Bronchial epithelial cell (primary cell): ENCODE measurements at regions not wholly inside any gene's neighbourhood (a gene's known extent, or its start where the extent isn't known, plus 50 kb on each side); places are given as distances from the start of the nearest gene placed in this dataset.

ENCODE experiments used
- DNase-seq: peaks from one replicate; pipeline ENCODE4 v3.0.0-alpha.2; 2010; ENCODE audit warnings: low read depth
- FAIRE-seq: peaks from 2 replicates; lab custom pipeline; 2011; peaks lifted over from hg19 to GRCh38; lab: Jason Lieb, UNC
- H3K27me3 ChIP-seq: 2 replicates; pipeline ENCODE4 v1.5.1; 2011; ENCODE audit warnings: low read length; ENCODE audit not compliant: control insufficient read depth, insufficient read depth
- H3K36me3 ChIP-seq: 2 replicates; pipeline ENCODE4 v1.5.1; 2011; ENCODE audit warnings: low read length; ENCODE audit not compliant: control insufficient read depth, insufficient read depth
- H3K4me3 ChIP-seq: 2 replicates; pipeline ENCODE4 v1.5.1; 2011; ENCODE audit warnings: mild to moderate bottlenecking, low read depth, low read length, control low read depth
- TF ChIP-seq, protein P1 (sequence below): IDR thresholded peaks from 2 replicates; pipeline ENCODE4 v1.5.1; 2011; ENCODE audit warnings: mild to moderate bottlenecking, moderate library complexity, low read length, control low read depth, inconsistent platforms; ENCODE audit not compliant: insufficient read depth, severe bottlenecking

DNA sequence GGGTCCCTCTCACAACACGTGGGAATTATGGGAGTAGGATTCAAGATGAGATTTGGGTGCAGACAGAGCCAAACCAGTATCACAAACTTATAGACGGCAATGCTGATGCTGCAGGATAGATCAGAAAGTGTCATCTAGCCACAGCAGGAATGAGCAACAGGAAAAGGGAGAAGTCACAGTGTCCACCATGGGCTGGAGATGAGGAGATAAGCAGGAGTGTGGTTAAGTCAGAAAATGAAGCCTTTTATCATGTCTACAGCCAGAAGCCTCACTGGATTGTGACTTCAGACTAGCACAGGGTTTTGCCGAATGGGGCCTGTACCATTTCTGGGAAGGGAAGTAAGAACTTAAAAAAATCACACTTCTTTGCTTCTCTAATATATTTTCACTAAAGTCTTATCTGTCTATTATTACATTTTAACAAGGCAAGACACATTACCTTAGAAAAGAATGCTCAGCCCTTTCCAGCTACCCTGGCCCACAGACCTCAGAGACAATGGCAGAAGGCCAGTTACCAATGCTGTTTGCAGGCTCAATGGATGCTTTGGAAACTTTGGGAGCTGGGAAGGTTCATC lies 490.2 kb upstream of the SALL1 start:
- no peak for DNase-seq
- FAIRE-seq = no peak
- TF ChIP-seq, protein P1, sequence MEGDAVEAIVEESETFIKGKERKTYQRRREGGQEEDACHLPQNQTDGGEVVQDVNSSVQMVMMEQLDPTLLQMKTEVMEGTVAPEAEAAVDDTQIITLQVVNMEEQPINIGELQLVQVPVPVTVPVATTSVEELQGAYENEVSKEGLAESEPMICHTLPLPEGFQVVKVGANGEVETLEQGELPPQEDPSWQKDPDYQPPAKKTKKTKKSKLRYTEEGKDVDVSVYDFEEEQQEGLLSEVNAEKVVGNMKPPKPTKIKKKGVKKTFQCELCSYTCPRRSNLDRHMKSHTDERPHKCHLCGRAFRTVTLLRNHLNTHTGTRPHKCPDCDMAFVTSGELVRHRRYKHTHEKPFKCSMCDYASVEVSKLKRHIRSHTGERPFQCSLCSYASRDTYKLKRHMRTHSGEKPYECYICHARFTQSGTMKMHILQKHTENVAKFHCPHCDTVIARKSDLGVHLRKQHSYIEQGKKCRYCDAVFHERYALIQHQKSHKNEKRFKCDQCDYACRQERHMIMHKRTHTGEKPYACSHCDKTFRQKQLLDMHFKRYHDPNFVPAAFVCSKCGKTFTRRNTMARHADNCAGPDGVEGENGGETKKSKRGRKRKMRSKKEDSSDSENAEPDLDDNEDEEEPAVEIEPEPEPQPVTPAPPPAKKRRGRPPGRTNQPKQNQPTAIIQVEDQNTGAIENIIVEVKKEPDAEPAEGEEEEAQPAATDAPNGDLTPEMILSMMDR = no peak
- no peaks in the 10 kb centered on the region for H3K36me3 ChIP-seq
- H3K4me3 ChIP-seq = no peak overlapping the region
- H3K27me3 ChIP-seq = peaks cover 2% of the 10 kb centered on the region

DNA sequence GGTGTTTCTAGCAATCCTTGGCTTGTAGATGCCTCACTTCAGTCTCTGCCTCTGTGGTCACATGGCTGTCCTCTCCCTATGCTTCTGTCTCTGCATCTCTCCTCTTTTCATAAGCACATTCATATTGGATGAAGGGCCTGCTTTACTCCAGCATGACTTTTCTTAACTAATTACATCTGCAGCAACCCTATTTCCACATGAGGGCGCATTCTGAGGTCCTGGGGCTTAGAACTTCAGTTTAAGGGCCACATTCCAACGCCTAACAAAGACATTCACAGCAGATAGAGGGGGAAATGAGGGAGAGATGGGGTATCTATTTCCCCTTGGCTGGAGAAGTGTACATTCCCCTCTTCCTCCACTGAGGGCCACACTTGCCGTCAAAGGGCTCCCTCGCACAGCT lies 489.1 kb upstream of the SALL1 start:
- H3K4me3 ChIP-seq = no peak overlapping the region
- TF ChIP-seq, protein P1 = no peak
- no peak for FAIRE-seq
- DNase-seq = no peak
- H3K36me3 ChIP-seq = no peaks in the 10 kb centered on the region
- peaks cover 2% of the 10 kb centered on the region for H3K27me3 ChIP-seq

DNA sequence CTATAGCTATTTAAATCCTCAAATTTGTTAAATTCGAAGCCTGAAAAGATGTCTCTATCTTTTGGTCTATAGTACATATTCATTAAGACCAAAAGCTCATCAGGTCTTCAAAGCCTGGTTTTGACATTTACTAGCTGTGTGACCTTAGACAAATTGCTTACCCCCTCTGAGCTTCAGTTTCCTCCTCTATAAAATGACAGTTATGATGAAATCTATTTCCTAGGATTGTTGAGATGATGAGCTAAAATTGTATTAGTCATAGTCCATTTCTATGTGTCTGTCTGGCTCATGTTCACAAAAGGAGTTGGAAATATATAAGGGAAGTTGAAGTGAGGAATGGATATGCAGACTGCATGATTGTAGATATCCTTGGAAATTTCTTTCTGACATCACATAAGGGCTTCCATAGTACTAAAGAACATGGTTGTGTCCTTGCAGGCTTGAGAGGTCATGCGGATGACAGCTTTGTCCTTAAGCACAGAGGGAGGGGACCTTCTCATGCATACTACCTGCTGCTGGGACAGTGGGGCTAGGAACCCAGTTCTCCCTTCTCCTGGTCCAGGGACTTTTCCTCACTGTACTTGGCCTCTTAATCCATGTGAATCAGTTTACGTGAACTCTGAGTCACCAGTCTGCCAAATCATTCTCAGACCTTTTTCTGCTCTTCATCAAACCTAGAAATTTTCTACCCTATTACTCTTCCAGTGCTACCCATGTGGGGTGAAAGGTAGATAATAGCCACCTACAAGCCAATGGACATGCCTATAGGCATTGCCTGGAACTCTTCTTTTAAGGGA lies 487.5 kb upstream of the SALL1 start:
- H3K36me3 ChIP-seq = no peaks in the 10 kb centered on the region
- no peak for FAIRE-seq
- no peak overlapping the region for H3K4me3 ChIP-seq
- peak; percentile 55 for DNase-seq
- no peaks in the 10 kb centered on the region for H3K27me3 ChIP-seq
- TF ChIP-seq, protein P1 = no peak

DNA sequence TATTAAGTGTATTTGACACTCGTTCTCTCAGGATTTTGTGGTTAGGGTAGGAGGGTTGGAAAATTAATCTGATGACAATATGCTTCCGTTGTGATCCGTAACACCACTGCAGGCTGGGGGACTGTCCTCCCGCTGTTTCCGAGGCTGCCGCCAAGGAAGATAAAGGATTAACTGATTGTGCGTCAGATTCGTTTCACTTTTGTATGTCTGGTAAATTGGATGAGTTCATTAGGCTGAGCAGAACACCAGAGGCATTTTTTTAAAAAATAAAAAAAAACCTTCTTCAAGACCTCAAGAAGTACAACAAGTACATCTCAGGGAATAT lies 486.7 kb upstream of the SALL1 start:
- no peak overlapping the region for H3K4me3 ChIP-seq
- DNase-seq (peak; percentile 19), FAIRE-seq (no peak)
- no peaks in the 10 kb centered on the region for H3K36me3 ChIP-seq
- TF ChIP-seq, protein P1 = no peak
- H3K27me3 ChIP-seq = no peaks in the 10 kb centered on the region

DNA sequence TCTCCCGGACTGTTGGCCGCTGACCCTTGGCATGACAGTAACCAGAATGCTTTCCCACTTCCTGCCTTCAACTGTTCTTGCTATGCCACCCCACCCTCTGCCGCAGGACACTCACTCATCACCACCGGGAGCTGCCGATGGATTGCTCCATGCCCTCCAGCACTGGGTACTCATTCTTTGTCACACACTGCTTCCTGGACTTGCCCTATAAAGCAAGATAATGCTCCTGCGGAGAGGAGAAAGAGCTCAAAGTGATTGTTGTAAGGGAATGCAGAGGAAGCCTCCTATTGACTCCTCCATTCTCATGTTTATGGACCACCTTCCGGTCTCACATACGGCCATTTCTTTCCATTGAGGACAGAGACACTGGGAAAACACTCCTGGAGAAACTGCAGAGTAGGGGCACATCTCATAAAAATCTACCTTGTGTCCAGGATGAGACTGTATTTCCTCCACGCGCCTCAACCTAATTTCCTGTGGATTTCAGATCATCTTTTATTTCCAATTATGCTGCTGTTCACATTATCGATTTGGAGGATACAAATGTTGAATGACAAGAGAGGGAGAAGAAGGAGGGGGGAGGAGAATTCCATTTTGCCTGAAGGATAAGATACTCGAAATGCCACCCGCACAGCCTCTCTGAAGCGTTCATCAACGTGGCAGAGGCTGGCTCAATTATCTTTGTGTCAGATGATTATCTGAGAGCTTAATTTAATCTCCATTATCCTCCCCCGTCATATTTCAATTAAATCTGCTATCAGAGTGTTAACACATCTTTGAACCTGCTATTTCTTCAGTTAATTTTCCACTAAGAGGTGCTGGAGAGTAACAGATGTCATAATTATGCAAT lies 486.1 kb upstream of the SALL1 start:
- no peaks in the 10 kb centered on the region for H3K27me3 ChIP-seq
- FAIRE-seq (peak; percentile 97), DNase-seq (peak; percentile 81)
- no peak overlapping the region for H3K4me3 ChIP-seq
- no peaks in the 10 kb centered on the region for H3K36me3 ChIP-seq
- TF ChIP-seq, protein P1 = no peak
